Upper lobe of left lung (tissue), 4 donors: ENCODE measurements at regions not wholly inside any gene's neighbourhood (a gene's known extent, or its start where the extent isn't known, plus 50 kb on each side); places are given as distances from the start of the nearest gene placed in this dataset.

Experiments
- POLR2A ChIP-seq, 4 donors: fragments of 450-650 bp; IDR thresholded peaks; one replicate each; pipeline ENCODE4 v1.5.1; 2016 to 2017; ENCODE audit warnings: antibody characterized with exemption in 4 of 4, mild to moderate bottlenecking in 2 of 4
- POLR2AphosphoS5 ChIP-seq, 2 donors: sonication (generic); formaldehyde crosslinking; IDR thresholded peaks; one replicate each; pipeline ENCODE4 v1.5.1; 2017; ENCODE audit warnings: antibody characterized with exemption in 2 of 2
- TF ChIP-seq, protein P1 (sequence below), 6 experiments: fragments of 450-650 bp in 4 of 6; fragments of 200-600 bp in 2 of 6; sonication (generic) in 2 of 6; IDR thresholded peaks; one replicate each; pipeline ENCODE4 v1.5.1; 2016 to 2019; ENCODE audit warnings: antibody characterized with exemption in 6 of 6

DNA sequence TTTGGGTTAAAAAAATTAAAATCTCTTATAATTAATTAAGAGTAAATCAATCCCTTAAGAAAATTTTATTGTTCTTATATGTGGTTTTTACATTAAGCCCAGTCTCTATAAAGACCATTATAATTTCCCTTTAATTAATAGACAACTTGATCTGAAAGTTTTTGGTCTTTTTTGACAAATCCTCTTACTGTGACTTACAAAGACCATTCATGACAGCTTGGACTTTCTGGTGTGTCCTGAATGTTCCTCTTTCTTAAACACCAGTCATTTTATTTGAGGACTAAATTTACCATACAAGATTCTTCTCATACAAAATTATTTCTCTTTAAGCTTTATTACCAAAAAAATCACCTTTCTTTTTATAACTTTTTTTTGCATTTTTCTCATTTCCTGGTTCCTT lies 368.3 kb downstream of the ADGRD1 start:
- TF ChIP-seq, protein P1, sequence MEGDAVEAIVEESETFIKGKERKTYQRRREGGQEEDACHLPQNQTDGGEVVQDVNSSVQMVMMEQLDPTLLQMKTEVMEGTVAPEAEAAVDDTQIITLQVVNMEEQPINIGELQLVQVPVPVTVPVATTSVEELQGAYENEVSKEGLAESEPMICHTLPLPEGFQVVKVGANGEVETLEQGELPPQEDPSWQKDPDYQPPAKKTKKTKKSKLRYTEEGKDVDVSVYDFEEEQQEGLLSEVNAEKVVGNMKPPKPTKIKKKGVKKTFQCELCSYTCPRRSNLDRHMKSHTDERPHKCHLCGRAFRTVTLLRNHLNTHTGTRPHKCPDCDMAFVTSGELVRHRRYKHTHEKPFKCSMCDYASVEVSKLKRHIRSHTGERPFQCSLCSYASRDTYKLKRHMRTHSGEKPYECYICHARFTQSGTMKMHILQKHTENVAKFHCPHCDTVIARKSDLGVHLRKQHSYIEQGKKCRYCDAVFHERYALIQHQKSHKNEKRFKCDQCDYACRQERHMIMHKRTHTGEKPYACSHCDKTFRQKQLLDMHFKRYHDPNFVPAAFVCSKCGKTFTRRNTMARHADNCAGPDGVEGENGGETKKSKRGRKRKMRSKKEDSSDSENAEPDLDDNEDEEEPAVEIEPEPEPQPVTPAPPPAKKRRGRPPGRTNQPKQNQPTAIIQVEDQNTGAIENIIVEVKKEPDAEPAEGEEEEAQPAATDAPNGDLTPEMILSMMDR (IDR thresholded peaks at IDR 0.05), result no peak
- no peak for TF ChIP-seq POLR2A (IDR thresholded peaks at IDR 0.05)
- no peak for TF ChIP-seq POLR2AphosphoS5 (IDR thresholded peaks at IDR 0.05)
